ENCODE measurements at regions not wholly inside any gene's neighbourhood (a gene's known extent, or its start where the extent isn't known, plus 50 kb on each side); places are given as distances from the start of the nearest gene placed in this dataset.

DNA sequence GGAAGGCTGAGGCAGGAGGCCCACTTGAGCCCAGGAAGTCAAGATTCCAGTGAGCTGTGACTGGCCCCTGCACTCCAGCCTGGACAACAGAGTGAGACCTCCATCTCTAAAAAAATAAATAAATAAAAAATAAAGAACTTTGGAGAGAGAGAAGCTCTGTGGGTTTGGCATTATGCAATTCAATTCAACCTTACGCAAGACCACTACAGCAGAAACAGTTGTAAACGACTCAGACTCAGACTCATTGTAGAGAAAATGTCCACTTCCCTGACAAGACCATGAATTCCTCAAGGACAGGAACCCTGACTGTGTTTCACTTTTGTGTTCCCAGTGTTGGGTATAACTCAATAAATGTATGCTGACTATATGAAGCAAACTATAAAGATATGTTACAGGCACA, 90.3 kb upstream of the C3orf80 start:
- ChIA-PET POLR2A (no interaction called here), CTCF (interaction anchor here (1.2 kb wide), 2 partner anchors 11 to 103 kb away, joined by 3 read pairs; no protein-coding TSS in a partner anchor)
- H3F3A ChIP-seq (replicated peaks; ENCODE audit: insufficient read depth), result peaks cover 19% of the 10 kb centered on the region
- peaks cover 6 to 16% of the 10 kb centered on the region in 2 experiments; a peak in 2 of 4 replicates for H3K4me1 ChIP-seq (ENCODE audit: control insufficient read depth in 1 of 2, insufficient read depth in 2 of 2, low read depth in 1 of 2, low read length in 1 of 2)
- no peaks in the 10 kb centered on the region for H4K20me1 ChIP-seq (ENCODE audit: insufficient read depth)
- no peaks in the 10 kb centered on the region for H3K9me2 ChIP-seq
- no peaks in the 10 kb centered on the region for H3K9me3 ChIP-seq
- no peak for TF ChIP-seq SMC3 (IDR thresholded peaks at IDR 0.05; ENCODE audit: low read depth, low read length)
- H3K4me3 ChIP-seq (ENCODE audit: low read depth in 2 of 2, low read length in 1 of 2), result no peak overlapping the region
- WGBS (ENCODE audit: low lambda C conversion rate), result 62% methylated on average over 2 of the region's 2 CpGs
- H3K36me3 ChIP-seq (replicated peaks in 1 of 2; ENCODE audit: control insufficient read depth in 1 of 2, insufficient read depth in 2 of 2, low read length in 1 of 2), result no peaks in the 10 kb centered on the region
- H3K27me3 ChIP-seq (ENCODE audit: insufficient read depth), result no peaks in the 10 kb centered on the region
- H3K9ac ChIP-seq, result no peak overlapping the region
- H3K4me2 ChIP-seq, result no peak overlapping the region
- no peaks in the 10 kb centered on the region for H3K79me2 ChIP-seq (ENCODE audit: insufficient read depth)
- H2AFZ ChIP-seq (ENCODE audit: low read depth), result no peak overlapping the region
- no peak overlapping the region for H3K27ac ChIP-seq (ENCODE audit: low read depth in 2 of 2, low read length in 1 of 2)
- DNase-seq, result no peak

DNA sequence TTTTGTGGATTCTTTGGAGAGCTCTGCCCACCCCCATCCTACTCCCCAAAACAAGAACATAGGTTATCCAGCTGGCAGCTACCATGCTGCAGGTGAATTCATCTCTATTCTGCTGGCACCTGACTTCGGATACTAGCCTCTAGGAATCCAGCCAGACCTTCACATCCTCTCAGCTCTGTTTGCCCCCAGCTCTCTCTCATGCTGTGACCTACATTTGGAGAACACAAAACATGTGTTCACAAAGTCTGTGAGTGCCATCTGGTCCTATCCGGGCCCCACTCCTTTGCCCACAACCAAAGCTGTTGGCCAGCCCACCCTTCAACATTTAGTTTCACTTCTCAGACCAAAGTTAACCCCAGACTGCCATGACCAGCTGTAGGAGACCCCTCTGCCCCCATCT, 89.4 kb upstream of the C3orf80 start:
- TF ChIP-seq FOXM1 (IDR thresholded peaks at IDR 0.05; ENCODE audit: low read depth) (no peak), RXRA (IDR thresholded peaks at IDR 0.05; ENCODE audit: borderline replicate concordance, low read depth) (no peak), MXI1 (IDR thresholded peaks at IDR 0.05; ENCODE audit: low read depth, low read length) (no peak), TAF1 (IDR thresholded peaks at IDR 0.05; ENCODE audit: borderline replicate concordance, low read depth, low read length) (no peak), ELF1 (IDR thresholded peaks at IDR 0.05) (no peak), RAD21 (IDR thresholded peaks at IDR 0.05; ENCODE audit: low read length) (no peak), RCOR1 (IDR thresholded peaks at IDR 0.05; ENCODE audit: low read length) (no peak), TEAD4 (IDR thresholded peaks at IDR 0.05; ENCODE audit: borderline replicate concordance, insufficient read depth) (no peak), JUND (IDR thresholded peaks at IDR 0.05) (no peak), FOSL2 (IDR thresholded peaks at IDR 0.05; ENCODE audit: borderline replicate concordance, low read depth) (no peak), RFX5 (IDR thresholded peaks at IDR 0.05; ENCODE audit: low read length) (no peak), CHD2 (IDR thresholded peaks at IDR 0.05; ENCODE audit: low read length, partially characterized antibody) (no peak)
- TF ChIP-seq, protein P1, sequence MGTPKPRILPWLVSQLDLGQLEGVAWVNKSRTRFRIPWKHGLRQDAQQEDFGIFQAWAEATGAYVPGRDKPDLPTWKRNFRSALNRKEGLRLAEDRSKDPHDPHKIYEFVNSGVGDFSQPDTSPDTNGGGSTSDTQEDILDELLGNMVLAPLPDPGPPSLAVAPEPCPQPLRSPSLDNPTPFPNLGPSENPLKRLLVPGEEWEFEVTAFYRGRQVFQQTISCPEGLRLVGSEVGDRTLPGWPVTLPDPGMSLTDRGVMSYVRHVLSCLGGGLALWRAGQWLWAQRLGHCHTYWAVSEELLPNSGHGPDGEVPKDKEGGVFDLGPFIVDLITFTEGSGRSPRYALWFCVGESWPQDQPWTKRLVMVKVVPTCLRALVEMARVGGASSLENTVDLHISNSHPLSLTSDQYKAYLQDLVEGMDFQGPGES (IDR thresholded peaks at IDR 0.05; ENCODE audit: low read depth, low read length), result no peak
- TF ChIP-seq, protein P2, sequence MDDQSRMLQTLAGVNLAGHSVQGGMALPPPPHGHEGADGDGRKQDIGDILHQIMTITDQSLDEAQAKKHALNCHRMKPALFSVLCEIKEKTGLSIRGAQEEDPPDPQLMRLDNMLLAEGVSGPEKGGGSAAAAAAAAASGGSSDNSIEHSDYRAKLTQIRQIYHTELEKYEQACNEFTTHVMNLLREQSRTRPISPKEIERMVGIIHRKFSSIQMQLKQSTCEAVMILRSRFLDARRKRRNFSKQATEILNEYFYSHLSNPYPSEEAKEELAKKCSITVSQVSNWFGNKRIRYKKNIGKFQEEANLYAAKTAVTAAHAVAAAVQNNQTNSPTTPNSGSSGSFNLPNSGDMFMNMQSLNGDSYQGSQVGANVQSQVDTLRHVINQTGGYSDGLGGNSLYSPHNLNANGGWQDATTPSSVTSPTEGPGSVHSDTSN (IDR thresholded peaks at IDR 0.05), result no peak
- TF ChIP-seq, protein P3, sequence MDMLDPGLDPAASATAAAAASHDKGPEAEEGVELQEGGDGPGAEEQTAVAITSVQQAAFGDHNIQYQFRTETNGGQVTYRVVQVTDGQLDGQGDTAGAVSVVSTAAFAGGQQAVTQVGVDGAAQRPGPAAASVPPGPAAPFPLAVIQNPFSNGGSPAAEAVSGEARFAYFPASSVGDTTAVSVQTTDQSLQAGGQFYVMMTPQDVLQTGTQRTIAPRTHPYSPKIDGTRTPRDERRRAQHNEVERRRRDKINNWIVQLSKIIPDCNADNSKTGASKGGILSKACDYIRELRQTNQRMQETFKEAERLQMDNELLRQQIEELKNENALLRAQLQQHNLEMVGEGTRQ (IDR thresholded peaks at IDR 0.05; ENCODE audit: borderline replicate concordance, low read depth, low read length), result no peak
- Histone ChIP-seq H3K4me1 (ENCODE audit: control insufficient read depth in 1 of 2, insufficient read depth in 2 of 2, low read depth in 1 of 2, low read length in 1 of 2) (peaks cover 5 to 7% of the 10 kb centered on the region in 2 experiments; a peak in 2 of 4 replicates), H3K27ac (ENCODE audit: low read depth in 2 of 2, low read length in 1 of 2) (no peak overlapping the region), H3K4me3 (ENCODE audit: low read depth in 2 of 2, low read length in 1 of 2) (no peak overlapping the region), H4K20me1 (ENCODE audit: insufficient read depth) (no peaks in the 10 kb centered on the region), H3K36me3 (replicated peaks in 1 of 2; ENCODE audit: control insufficient read depth in 1 of 2, insufficient read depth in 2 of 2, low read length in 1 of 2) (no peaks in the 10 kb centered on the region), H3K79me2 (ENCODE audit: insufficient read depth) (no peaks in the 10 kb centered on the region), H3F3A (replicated peaks; ENCODE audit: insufficient read depth) (peaks cover 10% of the 10 kb centered on the region), H3K27me3 (ENCODE audit: insufficient read depth) (no peaks in the 10 kb centered on the region), H3K9me3 (no peaks in the 10 kb centered on the region), H2AFZ (ENCODE audit: low read depth) (no peak overlapping the region), H3K9me2 (no peaks in the 10 kb centered on the region), H3K9ac (no peak overlapping the region), H3K4me2 (no peak overlapping the region)
- peak; percentile 23 for DNase-seq
- POLR2A ChIA-PET, result no interaction called here
- 64% methylated on average over 2 of the region's 2 CpGs for WGBS (ENCODE audit: low lambda C conversion rate)
- CTCF ChIA-PET, result interaction anchor here (1.2 kb wide), 1 partner anchor 104 kb away, joined by 3 read pairs; no protein-coding TSS in a partner anchor

Measured in SK-N-SH (cell line).